ENCODE measurements at regions not wholly inside any gene's neighbourhood (a gene's known extent, or its start where the extent isn't known, plus 50 kb on each side); places are given as distances from the start of the nearest gene placed in this dataset.

GRCh38 chr3:84547207-84547606 lies 411.6 kb upstream of the CADM2 start:
- no peak for TF ChIP-seq TAF1 (IDR thresholded peaks at IDR 0.05; ENCODE audit: low read depth, low read length)
- no peak for TF ChIP-seq POLR2A (IDR thresholded peaks at IDR 0.05; ENCODE audit: low read depth, low read length)
- no peak for TF ChIP-seq POLR2AphosphoS5 (IDR thresholded peaks at IDR 0.05; ENCODE audit: low read depth, low read length)
- TF ChIP-seq POU2F2 (IDR thresholded peaks at IDR 0.05; ENCODE audit: low read depth, low read length): no peak

Measured in GM12891 (cell line).